ENCODE measurements at regions not wholly inside any gene's neighbourhood (a gene's known extent, or its start where the extent isn't known, plus 50 kb on each side); places are given as distances from the start of the nearest gene placed in this dataset.

- H3K27ac ChIP-seq, result no peak overlapping the region
- TF ChIP-seq CTCF (IDR thresholded peaks at IDR 0.05) (no peak), POLR2AphosphoS5 (IDR thresholded peaks at IDR 0.05; ENCODE audit: insufficient read depth in 1 of 2, low read depth in 1 of 2) (no peak), POLR2A (IDR thresholded peaks at IDR 0.05) (no peak)
- intact Hi-C loops (cut with DNase I), result no loop called here
- H3K4me3 ChIP-seq, result no peak overlapping the region
- H3K9me3 ChIP-seq, result no peaks in the 10 kb centered on the region
- no peaks in the 10 kb centered on the region for H3K36me3 ChIP-seq
- no peaks in the 10 kb centered on the region for H3K4me1 ChIP-seq
- no peaks in the 10 kb centered on the region for H3K27me3 ChIP-seq
- DNase-seq (ENCODE audit: extremely low spot score in 2 of 2), result no peak
These were observed 341.7 kb downstream of the PYDC2 start for GRCh38 chr3:191802671-191803070.

- Histone ChIP-seq H3K27ac (no peak overlapping the region), H3K36me3 (no peaks in the 10 kb centered on the region), H3K4me1 (no peaks in the 10 kb centered on the region), H3K4me3 (no peak overlapping the region), H3K27me3 (no peaks in the 10 kb centered on the region), H3K9me3 (no peaks in the 10 kb centered on the region)
- TF ChIP-seq POLR2A (IDR thresholded peaks at IDR 0.05) (no peak), POLR2AphosphoS5 (IDR thresholded peaks at IDR 0.05; ENCODE audit: insufficient read depth in 1 of 2, low read depth in 1 of 2) (no peak), CTCF (IDR thresholded peaks at IDR 0.05) (no peak)
- intact Hi-C loops (cut with DNase I), result no loop called here
- no peak for DNase-seq (ENCODE audit: extremely low spot score in 2 of 2)
These were observed 344.0 kb downstream of the PYDC2 start for GRCh38 chr3:191804935-191805334.

GRCh38 chr3:191808073-191808472 is 347.1 kb downstream of the PYDC2 start:
- H3K9me3 ChIP-seq, result no peaks in the 10 kb centered on the region
- TF ChIP-seq CTCF (IDR thresholded peaks at IDR 0.05) (no peak), POLR2AphosphoS5 (IDR thresholded peaks at IDR 0.05; ENCODE audit: insufficient read depth in 1 of 2, low read depth in 1 of 2) (no peak), POLR2A (IDR thresholded peaks at IDR 0.05) (no peak)
- no peak for DNase-seq (ENCODE audit: extremely low spot score in 2 of 2)
- no peak overlapping the region for H3K27ac ChIP-seq
- H3K4me3 ChIP-seq, result no peak overlapping the region
- no peaks in the 10 kb centered on the region for H3K27me3 ChIP-seq
- intact Hi-C loops (cut with DNase I), result no loop called here
- H3K36me3 ChIP-seq, result no peaks in the 10 kb centered on the region
- H3K4me1 ChIP-seq, result no peaks in the 10 kb centered on the region

- no peak for DNase-seq (ENCODE audit: extremely low spot score in 2 of 2)
These were observed 348.5 kb downstream of the PYDC2 start for GRCh38 chr3:191809326-191809949.

More at GRCh38 chr3:191809326-191809949, 348.5 kb downstream of the PYDC2 start:
- Histone ChIP-seq H3K27me3 (no peaks in the 10 kb centered on the region), H3K27ac (no peak overlapping the region), H3K4me1 (no peaks in the 10 kb centered on the region), H3K4me3 (no peak overlapping the region), H3K9me3 (no peaks in the 10 kb centered on the region), H3K36me3 (no peaks in the 10 kb centered on the region)
- TF ChIP-seq POLR2AphosphoS5 (IDR thresholded peaks at IDR 0.05; ENCODE audit: insufficient read depth in 1 of 2, low read depth in 1 of 2), result no peak
- no peak for TF ChIP-seq POLR2A (IDR thresholded peaks at IDR 0.05)
- no peak for TF ChIP-seq CTCF (IDR thresholded peaks at IDR 0.05)
- intact Hi-C loops (cut with DNase I), result no loop called here

Data from vagina (tissue), 2 donors.